ENCODE measurements at regions not wholly inside any gene's neighbourhood (a gene's known extent, or its start where the extent isn't known, plus 50 kb on each side); places are given as distances from the start of the nearest gene placed in this dataset.

DNA sequence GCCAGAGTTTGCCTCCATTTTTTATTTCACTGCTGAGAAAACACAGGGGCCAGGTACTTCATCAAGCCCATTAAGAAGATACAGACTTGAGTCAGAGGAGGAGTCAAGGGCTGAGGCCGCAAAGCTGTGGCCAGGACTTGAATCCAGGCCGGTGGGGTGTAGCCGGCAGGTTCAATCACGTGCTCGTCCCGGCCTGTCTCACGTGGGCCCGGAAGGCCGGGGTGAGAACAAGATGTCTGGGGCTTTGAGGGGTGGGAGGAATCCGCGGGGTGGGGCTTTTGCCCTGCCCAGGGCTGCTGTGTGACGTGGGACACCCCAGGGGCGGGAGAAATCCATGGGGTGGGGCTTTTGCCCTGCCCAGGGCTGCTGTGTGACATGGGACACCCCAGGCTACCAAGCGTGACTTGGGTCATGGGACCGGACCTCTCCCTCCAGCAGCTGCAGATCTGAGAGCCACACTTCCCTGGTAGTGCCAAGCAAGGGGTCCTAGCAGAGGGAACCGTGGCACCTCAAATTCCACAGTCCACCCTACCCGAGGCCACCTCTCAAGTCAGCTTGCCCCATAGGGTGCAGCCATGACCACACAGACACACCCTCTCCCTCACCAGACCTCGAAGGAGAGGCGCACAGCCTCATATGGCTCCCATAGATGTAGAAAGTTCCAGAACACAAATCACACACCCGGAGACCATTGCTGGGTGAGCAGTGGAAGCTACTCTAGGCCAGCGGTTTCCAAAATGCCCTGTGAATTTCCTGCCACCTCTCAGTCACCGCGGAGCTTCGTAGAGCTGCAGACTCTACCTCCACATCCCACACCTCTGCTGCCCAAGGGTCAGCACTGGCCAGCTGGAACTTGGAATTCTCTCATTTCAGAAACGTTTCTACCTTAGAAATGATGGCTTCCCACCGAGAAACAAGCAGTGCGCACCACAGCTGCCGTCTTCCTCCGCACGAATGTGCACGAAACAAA, 156.1 kb downstream of the DLL1 start:
- DNase-seq (ENCODE audit: low spot score): no peak

DNA sequence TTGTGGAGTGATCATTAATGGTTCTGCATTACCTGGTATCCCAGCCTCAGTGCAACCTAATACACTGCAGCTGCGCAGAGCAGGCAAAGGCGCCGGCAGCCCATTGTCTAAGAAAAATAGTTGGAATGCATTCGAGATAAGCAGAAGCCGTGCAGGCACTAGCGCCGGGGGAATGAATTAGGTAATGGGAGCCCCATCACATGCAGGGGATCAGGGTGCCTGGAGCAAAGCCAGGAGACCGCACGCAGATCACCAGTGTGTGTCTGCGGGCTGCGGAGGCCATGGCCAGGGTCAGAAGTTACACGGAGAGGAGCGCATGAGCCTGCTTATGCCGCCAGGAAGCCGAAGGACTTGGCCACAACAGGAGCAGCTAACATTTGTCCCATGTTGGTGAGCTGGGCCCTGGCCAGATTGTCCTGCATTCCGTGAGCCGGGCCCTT, 156.8 kb downstream of the DLL1 start:
- DNase-seq (ENCODE audit: low spot score): no peak

DNA sequence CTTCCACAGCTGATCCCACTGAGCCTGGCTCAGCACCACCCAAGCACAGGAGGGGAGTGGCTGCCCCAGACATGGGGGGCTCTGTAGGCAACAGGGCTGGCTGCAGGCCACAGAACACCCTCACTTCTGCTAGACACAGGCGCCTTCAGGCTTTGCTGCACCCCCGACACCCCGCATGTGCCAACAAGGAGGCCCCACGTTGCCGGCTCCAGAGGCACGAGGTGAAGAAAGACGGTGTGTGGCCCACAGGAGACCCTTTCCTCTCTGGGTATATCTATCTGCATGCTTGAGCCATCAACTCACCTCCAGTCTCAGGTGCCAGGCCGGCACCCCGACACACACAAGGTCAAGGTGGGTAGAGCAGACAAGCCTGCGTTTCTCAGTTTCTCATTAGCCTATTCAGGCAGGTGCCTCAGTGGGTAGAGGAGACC, 158.3 kb downstream of the DLL1 start:
- no peak for DNase-seq (ENCODE audit: low spot score)

DNA sequence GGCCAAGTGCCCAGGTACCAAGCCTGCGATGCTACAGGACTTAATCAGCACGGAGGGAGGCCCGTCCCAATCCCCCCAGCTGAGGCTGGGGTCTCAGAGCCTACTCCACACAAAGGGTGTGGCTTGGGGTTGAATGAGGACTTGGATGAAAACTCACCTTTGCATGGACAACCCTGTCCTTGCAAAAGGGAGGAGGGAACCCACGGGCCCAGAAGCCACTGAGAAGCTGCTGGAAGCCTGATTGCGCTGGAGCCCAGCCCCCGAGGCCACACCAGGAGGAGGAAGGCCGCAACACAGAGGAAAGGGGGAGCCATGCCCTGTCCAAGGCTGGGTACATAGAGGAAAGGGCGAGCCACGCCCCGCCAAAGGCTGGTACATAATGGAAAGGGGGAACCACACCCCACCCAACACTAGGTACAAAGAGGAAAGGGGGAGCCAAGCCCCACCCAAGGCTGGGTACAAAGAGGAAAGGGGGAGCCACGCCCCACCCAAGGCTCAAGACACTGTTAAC, 158.8 kb downstream of the DLL1 start:
- DNase-seq (ENCODE audit: low spot score): no peak

DNA sequence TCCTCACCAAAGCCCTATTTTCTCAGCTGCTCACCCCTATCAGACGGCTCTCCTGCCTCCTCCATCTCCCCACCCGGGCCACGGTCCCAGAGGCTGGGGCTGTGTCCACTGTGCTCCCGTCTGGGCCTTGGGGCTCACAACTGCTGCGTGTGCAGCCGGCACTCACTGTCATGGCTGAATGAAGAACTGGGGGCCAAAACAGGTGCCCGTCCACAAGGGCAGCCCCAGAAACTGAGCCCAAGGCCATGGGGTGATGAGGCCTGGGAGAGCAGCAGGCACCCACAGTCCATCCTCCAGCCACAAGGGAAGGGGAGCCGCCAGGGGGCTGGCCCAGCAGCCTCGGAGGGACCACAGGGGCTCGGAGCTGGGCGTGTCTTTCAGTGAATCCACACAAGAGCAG, 159.5 kb downstream of the DLL1 start:
- no peak for DNase-seq (ENCODE audit: low spot score)

DNA sequence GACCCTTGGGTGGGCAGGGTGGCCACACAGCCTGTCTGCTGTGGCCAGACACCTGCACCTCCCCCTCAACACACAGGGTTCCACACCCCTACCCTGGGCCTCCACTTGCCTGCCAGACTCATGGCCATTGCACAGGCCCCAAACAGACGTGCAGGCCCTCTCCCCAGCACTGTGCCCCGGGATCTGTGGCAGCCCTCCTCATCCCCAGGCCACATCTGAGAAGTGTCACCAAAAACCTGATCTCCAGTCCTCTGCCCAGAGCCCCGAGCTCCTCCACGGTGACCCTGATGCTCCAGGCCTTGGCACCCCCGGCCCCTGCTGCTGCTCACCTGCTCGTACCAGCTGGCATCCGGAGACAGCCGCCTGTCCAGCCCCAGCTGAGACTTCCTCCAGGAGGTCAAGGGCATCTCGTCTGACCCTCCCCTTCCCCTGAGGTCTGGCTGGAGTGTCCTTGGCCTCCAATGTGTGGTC, 160.1 kb downstream of the DLL1 start:
- DNase-seq (ENCODE audit: low spot score): no peak

DNA sequence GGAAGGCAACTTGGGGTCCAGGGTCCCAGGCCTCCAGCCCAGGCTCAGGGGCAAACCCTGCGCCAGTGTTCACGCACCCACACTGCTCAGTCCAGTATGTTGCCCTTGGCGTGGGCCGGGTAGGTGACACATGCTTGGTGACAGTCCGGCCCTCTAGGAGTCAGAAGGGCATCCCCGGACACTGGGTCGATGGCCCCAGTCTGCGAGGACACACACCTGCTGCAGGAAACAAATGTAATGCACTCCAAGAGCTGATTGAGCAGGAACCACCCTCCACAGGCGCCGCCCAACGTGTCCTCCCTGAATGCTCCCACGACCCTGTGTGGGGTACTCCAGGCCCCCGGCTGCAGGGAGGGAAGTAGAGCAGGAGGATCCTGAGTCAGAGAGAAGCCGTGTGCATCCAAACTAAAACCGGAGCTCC, 160.7 kb downstream of the DLL1 start:
- no peak for DNase-seq (ENCODE audit: low spot score)

DNA sequence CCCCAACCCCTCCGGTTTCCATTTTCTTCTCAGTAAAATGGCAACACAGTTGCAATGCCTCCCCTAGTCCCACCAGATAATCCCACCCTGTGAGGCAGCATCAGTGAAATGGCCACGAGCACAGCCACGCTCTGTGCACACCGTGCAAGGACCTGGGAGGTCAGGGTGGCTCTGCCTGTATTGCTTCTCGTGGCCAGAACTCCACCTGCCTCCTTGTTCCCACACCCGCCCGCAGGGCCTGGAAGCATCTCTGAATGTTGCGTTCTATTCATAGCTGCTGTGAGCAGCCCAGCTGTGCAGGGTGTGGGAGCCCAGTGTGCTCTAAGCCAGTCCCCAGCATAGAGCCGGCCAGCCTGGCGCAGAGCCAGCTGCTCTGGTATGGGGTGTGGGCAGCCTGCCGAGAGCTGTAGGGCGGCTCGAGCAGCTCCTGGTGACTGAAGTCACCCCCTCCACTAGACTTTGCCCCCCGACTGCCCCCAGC, 161.1 kb downstream of the DLL1 start:
- DNase-seq (ENCODE audit: low spot score): no peak

DNA sequence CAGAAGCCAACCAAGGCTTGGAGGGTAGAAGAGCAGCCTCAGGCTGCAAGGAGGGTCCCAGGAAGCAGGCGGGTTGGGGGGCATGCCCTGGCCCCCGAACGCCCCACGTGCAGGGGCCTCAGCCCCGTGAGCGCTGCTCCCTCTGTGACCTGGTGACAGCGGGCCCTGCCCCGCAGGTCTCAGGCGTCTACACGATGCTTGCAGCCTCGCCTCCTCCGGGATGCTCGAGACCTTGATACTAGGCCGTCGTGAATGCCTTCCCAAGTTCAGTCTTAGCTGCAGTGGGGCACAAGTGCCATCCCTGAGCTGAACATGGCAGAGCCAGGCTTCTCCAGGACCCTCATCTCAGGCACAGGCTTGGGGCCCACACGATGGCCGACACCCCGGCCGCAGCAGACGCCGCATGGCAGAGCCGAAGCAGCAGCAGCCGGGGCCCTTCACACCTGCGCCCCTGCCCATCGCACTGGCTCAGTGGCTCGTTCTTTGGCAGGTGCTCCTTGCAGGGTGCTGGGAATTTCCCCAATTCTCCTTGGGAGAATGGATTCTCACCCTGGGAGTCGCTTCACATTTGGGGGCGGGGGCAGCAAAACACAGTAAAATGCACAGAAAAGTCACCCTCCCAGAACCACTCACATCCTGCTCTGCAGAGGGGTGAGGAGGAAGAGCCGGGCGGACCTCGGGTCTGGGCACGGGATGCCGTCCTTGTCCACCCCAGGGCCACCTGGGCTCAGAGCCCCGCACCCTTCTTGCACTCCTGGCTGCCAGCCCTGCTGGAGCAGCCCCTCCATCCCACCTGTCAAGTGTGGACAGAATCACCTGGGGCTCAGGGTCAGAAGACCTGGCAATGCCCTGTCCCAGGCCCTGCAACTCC, 161.8 kb downstream of the DLL1 start:
- DNase-seq (ENCODE audit: low spot score): no peak

DNA sequence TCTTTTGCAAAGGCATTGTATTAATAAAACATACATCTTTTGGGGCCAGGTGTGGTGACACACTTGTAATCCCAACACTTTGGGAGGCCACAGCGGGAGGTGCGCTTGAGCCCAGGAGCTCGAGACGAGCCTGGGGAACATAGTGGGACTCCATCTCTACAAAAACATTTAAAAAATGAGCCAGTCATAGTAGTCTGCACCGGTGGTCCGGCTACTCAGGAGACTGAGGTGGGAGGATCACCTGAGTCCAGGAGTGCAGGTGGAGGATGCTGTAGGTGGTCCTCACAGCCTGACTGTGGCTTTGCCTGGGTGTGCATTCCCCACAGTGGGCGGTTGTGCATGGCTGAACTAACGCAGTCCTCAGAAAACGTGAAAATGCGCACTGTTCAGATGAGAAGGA, 162.5 kb downstream of the DLL1 start:
- DNase-seq (ENCODE audit: low spot score): no peak

DNA sequence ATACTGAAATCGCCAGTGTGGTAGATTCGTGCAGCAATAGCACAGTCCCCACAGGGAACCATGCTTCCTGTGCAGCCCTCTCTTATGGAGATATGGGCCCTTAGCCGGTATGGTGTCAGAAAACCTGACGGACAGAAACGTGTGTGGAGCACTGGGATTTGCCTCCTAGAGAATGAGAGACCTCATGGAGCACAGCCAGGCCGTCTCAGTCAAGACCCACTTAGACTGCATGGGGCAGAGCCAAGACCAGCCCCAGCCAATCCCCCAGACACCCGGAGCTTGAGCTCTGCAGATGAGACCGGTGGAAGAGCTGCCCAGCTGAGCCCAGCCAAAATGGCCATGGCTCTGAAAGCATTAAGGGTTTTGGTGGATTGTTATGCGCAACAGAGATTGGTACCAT, 163.7 kb downstream of the DLL1 start:
- DNase-seq (ENCODE audit: low spot score): no peak

DNA sequence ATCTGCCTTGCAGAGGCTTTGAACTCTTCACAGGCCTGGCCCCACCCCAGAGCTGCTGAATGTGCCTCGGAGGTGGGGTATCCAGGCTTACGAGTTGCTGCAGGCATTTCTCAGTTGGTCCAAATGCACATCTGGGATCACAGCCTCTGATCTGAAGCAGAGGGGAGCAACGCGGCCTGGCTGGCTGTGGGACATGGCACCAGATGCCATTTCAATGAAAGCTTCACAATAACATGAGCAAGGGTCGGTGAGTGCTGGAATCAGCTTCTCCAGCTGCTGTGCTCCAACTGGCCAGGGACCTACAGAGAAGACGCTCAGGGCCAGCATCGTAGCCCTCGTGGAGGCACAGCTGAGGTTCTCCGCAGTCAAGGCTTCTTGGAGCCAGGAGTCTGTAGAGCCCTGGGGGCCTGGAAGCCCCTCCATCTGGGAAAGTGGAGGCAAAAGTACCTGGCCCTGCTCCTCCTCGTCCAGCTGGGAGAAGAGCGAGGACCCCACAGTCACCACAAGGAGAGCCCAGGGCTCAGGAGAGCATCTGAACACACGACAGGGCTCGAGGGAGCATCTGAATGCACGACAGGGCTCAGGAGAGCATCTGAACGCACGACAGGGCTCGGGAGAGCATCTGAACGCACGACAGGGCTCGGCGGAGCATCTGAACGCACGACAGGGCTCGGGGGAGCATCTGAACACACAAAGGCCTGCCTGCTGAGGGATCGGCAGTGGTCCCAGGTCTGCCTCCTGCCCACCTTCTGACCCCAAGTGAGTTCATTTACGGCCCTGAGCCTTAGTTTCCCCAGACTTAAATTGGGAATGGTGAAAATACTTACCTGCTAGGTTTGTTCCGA, 165.2 kb downstream of the DLL1 start:
- DNase-seq (ENCODE audit: low spot score): no peak

DNA sequence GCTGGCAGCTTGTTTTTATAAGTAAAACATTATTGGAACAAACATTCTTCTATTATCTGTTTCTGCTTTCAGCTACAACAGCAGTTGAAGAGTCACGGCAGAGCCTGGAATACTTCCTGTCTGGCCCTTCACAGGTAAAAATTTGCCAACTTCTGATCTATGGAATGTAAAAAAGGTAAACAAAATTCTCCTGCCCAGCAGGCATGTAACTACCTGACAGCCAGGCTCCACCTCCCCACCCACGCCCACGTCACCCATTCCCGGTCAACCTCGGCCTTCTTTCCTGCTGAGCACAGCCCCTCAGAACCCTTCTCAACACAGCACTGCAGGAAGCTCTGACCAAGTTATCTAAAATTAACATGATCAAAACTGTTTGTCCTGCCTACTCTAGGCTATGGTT, 166.0 kb downstream of the DLL1 start:
- DNase-seq (ENCODE audit: low spot score): no peak

DNA sequence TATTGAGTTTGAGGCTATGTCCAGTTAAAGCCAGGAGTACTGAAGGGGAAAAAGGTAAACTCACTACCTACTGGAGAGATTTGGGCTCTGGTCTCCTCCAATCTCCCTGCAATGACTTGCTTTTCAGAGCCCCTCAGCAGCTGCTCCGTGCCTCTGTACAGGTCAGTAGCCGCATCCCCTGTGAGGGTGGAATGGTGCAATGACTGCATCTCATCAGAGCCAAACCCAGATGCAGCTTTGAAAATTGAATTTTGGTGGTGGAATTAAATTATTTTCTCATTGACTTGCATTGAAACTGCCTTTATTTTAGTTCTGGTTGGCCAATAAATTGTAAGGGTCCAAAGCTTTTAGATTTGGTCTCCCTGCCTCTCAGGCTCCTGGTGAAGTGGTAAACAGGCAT, 166.7 kb downstream of the DLL1 start:
- no peak for DNase-seq (ENCODE audit: low spot score)

DNA sequence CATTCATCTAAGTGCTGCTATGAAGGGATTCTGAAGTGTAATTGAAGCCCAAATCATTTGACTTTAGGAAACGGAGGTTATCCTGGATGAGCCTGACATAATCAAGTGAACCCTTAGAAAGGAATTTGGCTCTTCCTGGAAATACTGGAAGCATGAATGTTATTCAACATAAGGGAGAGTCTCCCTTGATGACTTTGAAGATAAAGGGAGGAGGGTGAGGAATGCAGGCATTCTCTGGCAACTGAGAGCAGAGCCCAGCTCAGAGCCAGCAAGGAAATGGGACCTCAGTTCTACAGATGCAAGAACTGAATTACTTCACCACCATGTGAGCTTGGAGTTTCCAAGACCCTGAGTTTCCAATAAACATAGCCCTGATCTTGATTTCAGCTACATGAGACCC, 168.2 kb downstream of the DLL1 start:
- DNase-seq (ENCODE audit: low spot score): no peak

DNA sequence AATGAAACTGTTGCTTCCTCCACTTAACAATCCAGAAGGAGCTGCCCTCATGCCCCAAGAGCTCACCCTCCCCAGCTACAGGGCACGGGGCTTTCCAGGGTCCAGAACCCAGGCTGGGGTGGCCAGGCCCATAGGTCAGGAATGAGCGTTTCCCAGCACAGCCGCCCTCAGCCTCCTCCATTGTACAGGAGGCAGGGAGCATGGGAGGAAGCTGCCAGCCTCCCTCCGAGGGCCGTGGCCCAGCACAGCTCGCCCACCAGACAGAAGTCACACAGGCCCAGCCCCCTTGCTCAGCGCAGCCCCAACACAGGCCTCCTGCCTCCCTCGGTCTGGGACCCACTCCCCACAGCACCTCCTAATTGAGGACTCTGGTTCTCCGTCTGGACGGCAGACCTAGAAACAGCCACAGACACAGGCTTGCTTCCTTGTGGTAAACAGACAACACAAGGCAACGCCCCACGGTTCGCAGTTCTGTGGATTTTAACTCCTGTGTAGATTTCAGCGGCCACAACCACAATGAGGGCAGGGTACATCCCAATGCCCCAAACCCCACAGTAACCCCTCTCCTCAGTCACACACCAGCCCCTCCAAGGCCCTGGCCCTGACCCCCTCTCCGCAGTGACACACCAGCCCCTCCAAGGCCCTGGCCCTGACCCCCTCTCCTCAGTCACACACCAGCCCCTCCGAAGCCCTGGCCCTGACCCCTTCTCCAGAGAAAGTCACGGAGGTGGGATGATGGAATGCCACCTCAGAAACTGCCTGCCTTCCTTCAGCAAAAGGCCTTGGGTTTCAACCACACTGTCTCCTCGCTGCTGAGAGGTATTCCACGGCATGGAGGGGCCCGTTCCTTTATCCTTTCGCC, 173.5 kb downstream of the DLL1 start:
- DNase-seq (ENCODE audit: low spot score): no peak

DNA sequence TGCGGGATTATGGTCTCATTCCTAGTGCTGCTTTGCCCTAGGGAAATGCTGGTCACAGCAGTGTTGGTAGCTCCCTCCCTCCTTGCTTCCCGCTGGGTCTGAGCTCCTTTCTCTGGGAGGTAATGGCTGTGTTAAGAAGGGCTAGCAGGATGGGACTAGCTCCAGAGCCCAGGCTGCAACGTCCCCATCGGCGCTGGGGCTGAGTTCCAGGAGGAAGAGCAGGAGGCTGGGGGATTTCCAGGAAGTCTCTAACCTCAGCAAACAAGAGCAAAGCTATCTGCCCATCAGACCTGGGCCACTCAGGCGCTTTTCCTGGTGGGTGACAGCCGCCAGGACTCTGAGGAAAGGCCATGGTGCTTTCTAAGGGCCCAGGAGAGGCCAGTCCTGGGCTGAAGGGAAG, 174.2 kb downstream of the DLL1 start:
- no peak for DNase-seq (ENCODE audit: low spot score)

DNA sequence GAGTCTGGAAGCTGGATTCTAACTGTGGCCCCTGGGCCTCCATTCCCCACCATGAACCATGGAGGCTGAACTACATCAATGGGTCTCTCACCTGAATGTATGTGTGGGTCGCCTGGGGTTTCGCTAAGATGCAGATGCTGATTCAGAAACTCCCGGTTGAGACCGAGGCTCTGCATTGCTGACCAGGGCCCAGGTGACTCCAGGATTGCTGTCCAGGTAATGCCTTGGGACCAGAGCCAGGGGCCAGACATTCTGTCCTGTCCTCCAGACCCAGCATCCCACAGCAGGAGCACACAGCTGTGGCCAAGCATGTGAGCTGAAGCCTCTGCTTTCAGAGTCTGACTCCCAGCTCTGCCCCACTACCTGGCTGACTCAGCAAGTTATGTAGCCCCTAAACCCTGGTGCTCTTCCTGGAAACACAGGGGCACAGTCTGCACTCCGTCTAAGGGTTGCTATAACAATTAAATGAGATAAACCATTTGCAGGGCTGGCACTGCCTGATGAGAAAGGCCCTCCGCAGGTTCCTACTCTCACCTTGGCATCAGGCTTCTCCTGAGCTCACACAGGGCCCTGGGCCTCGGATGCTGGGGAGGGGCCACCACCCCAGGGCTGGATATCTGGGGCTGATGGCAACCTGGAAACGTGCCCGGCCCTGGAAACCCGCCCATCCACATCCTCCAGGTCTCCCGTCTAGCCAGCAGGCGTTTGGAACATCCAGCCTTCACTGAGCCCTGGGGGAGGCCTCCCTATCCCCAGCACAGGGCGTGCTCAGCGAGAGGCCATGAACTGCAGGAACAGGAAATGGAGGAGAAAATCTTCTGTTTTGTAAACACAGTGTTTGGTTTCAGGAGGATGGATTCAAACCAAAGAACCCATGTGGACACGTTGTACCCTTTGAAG, 175.7 kb downstream of the DLL1 start:
- no peak for DNase-seq (ENCODE audit: low spot score)

DNA sequence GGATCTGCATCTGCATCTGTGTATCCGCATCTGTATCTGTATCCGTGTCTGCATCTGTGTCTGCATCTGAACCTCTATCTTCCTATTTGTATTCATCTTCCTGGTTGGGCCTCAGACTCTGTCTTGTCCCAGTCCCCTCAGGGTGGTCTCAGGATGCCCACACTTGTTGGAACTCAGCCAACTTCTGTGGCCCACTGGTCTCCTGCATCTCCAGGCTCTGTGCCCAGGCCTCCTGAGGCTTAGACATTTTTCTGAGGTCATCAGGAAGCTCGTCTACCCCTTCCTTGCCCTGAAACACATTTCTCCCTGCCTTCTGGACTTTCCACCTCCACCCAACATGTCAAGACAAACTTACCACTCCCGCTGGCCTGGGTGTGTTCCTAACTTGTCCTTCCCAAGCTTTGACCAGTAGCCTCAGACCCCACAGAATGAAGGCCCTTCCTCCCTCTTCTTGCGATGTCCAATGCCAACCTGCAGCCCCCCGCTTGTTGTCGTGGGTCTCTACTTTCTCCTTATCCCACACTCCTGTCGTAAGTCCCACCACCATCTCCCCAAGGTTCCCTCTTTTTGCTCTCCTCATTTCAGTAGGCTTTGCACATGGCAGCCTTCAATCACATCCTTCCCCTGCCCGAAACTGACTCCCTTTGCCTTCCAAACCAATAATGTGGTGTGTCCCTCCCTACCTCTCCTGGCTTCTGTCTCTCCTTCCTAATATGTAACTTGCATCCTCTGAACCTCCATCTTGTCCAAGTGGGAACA, 176.5 kb downstream of the DLL1 start:
- DNase-seq (ENCODE audit: low spot score): no peak
